ENCODE measurements at regions not wholly inside any gene's neighbourhood (a gene's known extent, or its start where the extent isn't known, plus 50 kb on each side); places are given as distances from the start of the nearest gene placed in this dataset.
A peak's percentile ranks its signal among the peaks of the same experiment; 100 is the strongest.
"Not testable (repeated sequence)": the region's sequence is repeated elsewhere in the genome, so short reads cannot be mapped to it uniquely, and the experiment has no call there.

GRCh38 chr12:95380997-95381786, 92.8 kb upstream of the METAP2 start:
- Histone ChIP-seq H2AFZ (no peak overlapping the region), H3K36me3 (ENCODE audit: control insufficient read depth, insufficient read depth, low read length) (no peaks in the 10 kb centered on the region), H3K9me3 (ENCODE audit: control insufficient read depth, low read length) (no peaks in the 10 kb centered on the region), H3K4me3 (ENCODE audit: low read depth, low read length) (no peak overlapping the region), H3K27me3 (ENCODE audit: control insufficient read depth, insufficient read depth, low read length) (no peaks in the 10 kb centered on the region), H3K79me2 (no peaks in the 10 kb centered on the region), H3K4me1 (peaks cover 11% of the 10 kb centered on the region), H3K27ac (no peak overlapping the region), H3K4me2 (ENCODE audit: low read length) (no peak overlapping the region), H3K9ac (no peak overlapping the region)
- TF ChIP-seq CTCF (IDR thresholded peaks at IDR 0.05): no peak

- not testable (repeated sequence) for H3K9ac ChIP-seq; H3K27ac ChIP-seq; H3K9me3 ChIP-seq (ENCODE audit: control insufficient read depth, low read length); H3K79me2 ChIP-seq; H2AFZ ChIP-seq; H3K4me3 ChIP-seq (ENCODE audit: low read depth, low read length); H3K27me3 ChIP-seq (ENCODE audit: control insufficient read depth, insufficient read depth, low read length); H3K4me2 ChIP-seq (ENCODE audit: low read length); H3K36me3 ChIP-seq (ENCODE audit: control insufficient read depth, insufficient read depth, low read length)
- H3K4me1 ChIP-seq: peaks cover 11% of the 10 kb centered on the region
Measured at GRCh38 chr12:95383920-95384319, 90.0 kb upstream of the METAP2 start.

GRCh38 chr12:95384785-95385184, 89.2 kb upstream of the METAP2 start:
- Histone ChIP-seq H3K4me1 (peaks cover 11% of the 10 kb centered on the region), H3K9ac (no peak overlapping the region), H3K4me3 (ENCODE audit: low read depth, low read length) (no peak overlapping the region), H2AFZ (peak overlapping the region; percentile 84), H3K27ac (peak overlapping the region; percentile 75), H3K36me3 (ENCODE audit: control insufficient read depth, insufficient read depth, low read length) (no peaks in the 10 kb centered on the region), H3K79me2 (no peaks in the 10 kb centered on the region), H3K4me2 (ENCODE audit: low read length) (peak overlapping the region; percentile 81), H3K27me3 (ENCODE audit: control insufficient read depth, insufficient read depth, low read length) (no peaks in the 10 kb centered on the region), H3K9me3 (ENCODE audit: control insufficient read depth, low read length) (no peaks in the 10 kb centered on the region)
- no peak for TF ChIP-seq CTCF (IDR thresholded peaks at IDR 0.05)

- Histone ChIP-seq H3K4me3 (ENCODE audit: low read depth, low read length) (peak overlapping the region; percentile 57), H3K27ac (peak overlapping the region; percentile 75), H3K9ac (no peak overlapping the region), H3K27me3 (ENCODE audit: control insufficient read depth, insufficient read depth, low read length) (no peaks in the 10 kb centered on the region), H3K79me2 (no peaks in the 10 kb centered on the region), H3K9me3 (ENCODE audit: control insufficient read depth, low read length) (no peaks in the 10 kb centered on the region), H3K4me1 (peaks cover 11% of the 10 kb centered on the region), H2AFZ (peak overlapping the region; percentile 84), H3K4me2 (ENCODE audit: low read length) (peak overlapping the region; percentile 81), H3K36me3 (ENCODE audit: control insufficient read depth, insufficient read depth, low read length) (no peaks in the 10 kb centered on the region)
- TF ChIP-seq CTCF (IDR thresholded peaks at IDR 0.05): no peak
Measured at GRCh38 chr12:95385246-95386035, 88.5 kb upstream of the METAP2 start.

- Histone ChIP-seq H3K79me2 (no peaks in the 10 kb centered on the region), H3K9me3 (ENCODE audit: control insufficient read depth, low read length) (no peaks in the 10 kb centered on the region), H2AFZ (peak overlapping the region; percentile 84), H3K27me3 (ENCODE audit: control insufficient read depth, insufficient read depth, low read length) (no peaks in the 10 kb centered on the region), H3K27ac (no peak overlapping the region), H3K4me2 (ENCODE audit: low read length) (peak overlapping the region; percentile 81), H3K36me3 (ENCODE audit: control insufficient read depth, insufficient read depth, low read length) (no peaks in the 10 kb centered on the region), H3K4me3 (ENCODE audit: low read depth, low read length) (peak overlapping the region; percentile 57), H3K4me1 (peaks cover 11% of the 10 kb centered on the region), H3K9ac (no peak overlapping the region)
- no peak for TF ChIP-seq CTCF (IDR thresholded peaks at IDR 0.05)
Measured at GRCh38 chr12:95386051-95386450, 87.9 kb upstream of the METAP2 start.

- H3K4me1 ChIP-seq: peaks cover 11% of the 10 kb centered on the region
- H3K27ac ChIP-seq; H3K4me2 ChIP-seq (ENCODE audit: low read length); H3K79me2 ChIP-seq; H2AFZ ChIP-seq; H3K9me3 ChIP-seq (ENCODE audit: control insufficient read depth, low read length); H3K4me3 ChIP-seq (ENCODE audit: low read depth, low read length); H3K27me3 ChIP-seq (ENCODE audit: control insufficient read depth, insufficient read depth, low read length); H3K36me3 ChIP-seq (ENCODE audit: control insufficient read depth, insufficient read depth, low read length); H3K9ac ChIP-seq: not testable (repeated sequence)
Measured at GRCh38 chr12:95388260-95388659, 85.7 kb upstream of the METAP2 start.

Data from parathyroid adenoma (tissue), 2 donors.